HFFc6 (cell line): ENCODE measurements at regions not wholly inside any gene's neighbourhood (a gene's known extent, or its start where the extent isn't known, plus 50 kb on each side); places are given as distances from the start of the nearest gene placed in this dataset.

Experiments
- DNase-seq: peaks from one replicate; pipeline ENCODE4 v3.0.0-alpha.2; 2018
- H3K27ac Mint-ChIP-seq: 2 replicates; pipeline ENCODE4 v1.8.0; 2020; ENCODE audit warnings: mild to moderate bottlenecking, mixed read lengths
- H3K27me3 Mint-ChIP-seq: 2 replicates; pipeline ENCODE4 v1.8.0; 2021; ENCODE audit warnings: mild to moderate bottlenecking, moderate library complexity, mixed read lengths; ENCODE audit not compliant: insufficient read depth
- H3K36me3 Mint-ChIP-seq: 2 replicates; pipeline ENCODE4 v1.8.0; 2021; ENCODE audit warnings: low read depth, mixed read lengths
- H3K4me1 Mint-ChIP-seq: 2 replicates; pipeline ENCODE4 v1.8.0; 2020; ENCODE audit warnings: low read depth, mixed read lengths
- H3K4me3 Mint-ChIP-seq: 2 replicates; pipeline ENCODE4 v1.8.0; 2020; ENCODE audit warnings: mild to moderate bottlenecking, moderate library complexity, mixed read lengths
- H3K9me3 Mint-ChIP-seq: 2 replicates; pipeline ENCODE4 v1.8.0; 2020; ENCODE audit warnings: mild to moderate bottlenecking, mixed read lengths
- TF ChIP-seq, protein P1 (sequence below): fragments of 200-600 bp; sonication (generic); IDR thresholded peaks from 2 replicates; pipeline ENCODE4 v1.5.0; 2021; ENCODE audit warnings: antibody characterized with exemption, mild to moderate bottlenecking

DNA sequence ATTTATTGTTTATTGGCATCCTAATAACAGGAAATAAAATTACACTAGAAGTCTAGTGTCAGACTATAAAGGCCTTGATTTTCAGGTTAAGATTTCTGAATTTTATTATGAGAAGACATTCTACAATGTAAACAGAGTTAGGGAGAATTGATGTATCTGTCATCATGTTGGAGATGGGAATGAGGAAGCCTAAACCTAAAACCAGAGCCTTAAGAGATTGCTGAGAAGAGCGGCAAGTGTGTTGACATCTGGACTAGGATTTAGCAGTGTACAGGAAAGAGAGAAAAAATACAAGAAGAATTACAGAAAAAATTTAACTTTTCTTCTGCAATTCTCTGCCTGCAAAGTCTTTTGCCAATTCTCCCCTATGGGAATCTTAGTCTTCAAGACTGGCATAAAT, 525.5 kb downstream of the NR2F1-AS1 start:
- TF ChIP-seq, protein P1, sequence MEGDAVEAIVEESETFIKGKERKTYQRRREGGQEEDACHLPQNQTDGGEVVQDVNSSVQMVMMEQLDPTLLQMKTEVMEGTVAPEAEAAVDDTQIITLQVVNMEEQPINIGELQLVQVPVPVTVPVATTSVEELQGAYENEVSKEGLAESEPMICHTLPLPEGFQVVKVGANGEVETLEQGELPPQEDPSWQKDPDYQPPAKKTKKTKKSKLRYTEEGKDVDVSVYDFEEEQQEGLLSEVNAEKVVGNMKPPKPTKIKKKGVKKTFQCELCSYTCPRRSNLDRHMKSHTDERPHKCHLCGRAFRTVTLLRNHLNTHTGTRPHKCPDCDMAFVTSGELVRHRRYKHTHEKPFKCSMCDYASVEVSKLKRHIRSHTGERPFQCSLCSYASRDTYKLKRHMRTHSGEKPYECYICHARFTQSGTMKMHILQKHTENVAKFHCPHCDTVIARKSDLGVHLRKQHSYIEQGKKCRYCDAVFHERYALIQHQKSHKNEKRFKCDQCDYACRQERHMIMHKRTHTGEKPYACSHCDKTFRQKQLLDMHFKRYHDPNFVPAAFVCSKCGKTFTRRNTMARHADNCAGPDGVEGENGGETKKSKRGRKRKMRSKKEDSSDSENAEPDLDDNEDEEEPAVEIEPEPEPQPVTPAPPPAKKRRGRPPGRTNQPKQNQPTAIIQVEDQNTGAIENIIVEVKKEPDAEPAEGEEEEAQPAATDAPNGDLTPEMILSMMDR, result no peak
- H3K9me3 Mint-ChIP-seq, result no peaks in the 10 kb centered on the region
- H3K4me3 Mint-ChIP-seq, result no peak overlapping the region
- H3K27ac Mint-ChIP-seq, result no peak overlapping the region
- peaks cover 44% of the 10 kb centered on the region for H3K4me1 Mint-ChIP-seq
- DNase-seq, result no peak
- peaks cover 7% of the 10 kb centered on the region; the same call in 1 of the 2 replicates for H3K36me3 Mint-ChIP-seq
- H3K27me3 Mint-ChIP-seq, result peaks cover 4% of the 10 kb centered on the region; the same call in 1 of the 2 replicates

DNA sequence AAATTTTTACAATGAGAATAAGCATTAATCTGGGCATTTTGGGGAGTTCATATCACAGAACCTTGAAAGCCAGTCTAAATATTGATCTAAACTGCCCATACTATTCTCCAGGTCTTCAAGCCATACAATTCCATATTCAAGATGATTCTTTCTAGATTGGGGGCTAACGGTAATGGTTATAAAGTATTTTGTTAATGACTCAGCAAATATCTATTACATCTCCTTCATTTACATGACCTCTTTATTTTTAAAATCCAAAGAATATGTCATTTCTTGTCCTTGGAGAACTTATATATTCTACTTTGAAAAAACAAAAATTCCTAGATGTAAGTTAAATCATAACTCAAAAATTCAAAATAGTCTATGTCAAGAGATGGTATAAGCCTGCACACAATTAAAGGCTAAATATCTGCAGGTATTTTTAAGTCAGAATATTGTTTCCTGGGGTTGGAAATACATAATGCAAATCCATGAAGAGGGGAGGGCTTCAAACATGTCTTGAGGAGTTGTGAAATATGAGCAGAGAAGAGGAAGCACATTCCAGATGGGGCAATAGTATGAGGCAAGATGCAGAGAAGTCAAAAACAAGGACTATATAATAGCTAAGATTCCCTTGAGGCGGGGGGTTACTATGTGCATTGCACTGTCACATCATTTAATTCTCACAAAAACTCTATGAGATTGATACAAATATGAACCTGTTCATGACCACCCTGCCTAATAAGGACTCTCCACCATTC, 526.4 kb downstream of the NR2F1-AS1 start:
- Mint-ChIP-seq H3K4me1 (peaks cover 43% of the 10 kb centered on the region), H3K9me3 (no peaks in the 10 kb centered on the region), H3K27me3 (peaks cover 4% of the 10 kb centered on the region; the same call in 1 of the 2 replicates), H3K27ac (no peak overlapping the region), H3K4me3 (no peak overlapping the region), H3K36me3 (peaks cover 7% of the 10 kb centered on the region; the same call in 1 of the 2 replicates)
- TF ChIP-seq, protein P1, result no peak
- DNase-seq, result no peak

GRCh38 chr5:93053825-93054224, 527.2 kb downstream of the NR2F1-AS1 start:
- Mint-ChIP-seq H3K27ac (no peak overlapping the region), H3K27me3 (peaks cover 4% of the 10 kb centered on the region; the same call in 1 of the 2 replicates), H3K4me1 (peaks cover 35% of the 10 kb centered on the region), H3K36me3 (peaks cover 7% of the 10 kb centered on the region; the same call in 1 of the 2 replicates), H3K4me3 (no peak overlapping the region), H3K9me3 (no peaks in the 10 kb centered on the region)
- TF ChIP-seq, protein P1, result no peak
- DNase-seq, result no peak

DNA sequence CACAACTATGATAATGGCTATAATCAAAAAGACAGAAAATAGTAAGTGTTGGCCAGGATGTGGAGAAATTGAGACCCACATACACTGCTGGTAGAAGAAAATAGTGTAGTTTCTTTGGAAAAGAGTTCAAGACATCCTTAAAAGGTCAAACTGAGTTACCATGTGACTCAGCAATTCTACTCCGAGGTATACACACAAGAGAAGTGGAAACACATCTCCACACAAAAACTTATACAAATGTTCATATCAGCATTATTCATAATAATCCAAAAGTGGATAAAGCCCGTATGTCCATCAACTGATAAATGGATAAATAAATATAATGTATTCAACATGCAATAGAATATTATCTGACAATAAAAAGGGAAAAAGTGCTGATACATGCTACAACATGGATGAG, 532.2 kb downstream of the NR2F1-AS1 start:
- no peak overlapping the region for H3K27ac Mint-ChIP-seq
- H3K27me3 Mint-ChIP-seq, result no peaks in the 10 kb centered on the region

DNA sequence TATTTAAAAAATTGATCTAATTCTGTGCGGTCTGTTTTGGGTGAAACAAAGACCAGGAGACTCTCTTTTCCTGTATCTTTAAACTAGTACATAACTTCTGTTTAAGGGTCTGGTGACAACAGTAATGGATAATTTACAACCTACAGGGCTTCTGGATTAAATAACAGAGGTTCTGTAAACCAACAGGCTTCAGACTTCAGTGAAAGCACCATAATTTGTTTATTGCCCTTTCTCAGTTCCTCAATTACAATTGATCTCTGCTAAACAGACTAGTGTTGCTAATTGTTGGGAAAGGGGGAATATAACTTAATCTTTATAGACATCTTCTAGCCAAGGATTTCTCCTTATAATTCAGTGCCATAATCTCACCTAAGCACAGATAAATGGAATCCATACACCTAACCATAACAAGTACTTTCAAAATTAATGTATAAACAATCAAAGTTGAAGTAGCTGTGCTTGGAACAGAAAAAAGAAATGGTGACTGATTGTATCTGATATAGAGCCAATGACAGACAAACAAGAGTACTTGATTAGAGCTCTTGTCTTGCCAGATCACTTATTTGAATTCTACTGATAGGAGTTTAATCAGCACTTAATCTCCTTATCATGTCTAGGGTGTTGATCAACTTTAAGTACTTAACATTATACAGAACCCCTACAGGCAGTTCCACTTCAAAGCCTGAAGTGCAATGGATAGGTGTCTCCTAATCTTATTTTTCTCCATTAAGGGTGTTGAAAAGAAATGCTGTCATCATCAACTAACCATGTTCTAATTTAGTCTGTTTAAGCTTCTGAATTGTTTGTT, 536.0 kb downstream of the NR2F1-AS1 start:
- TF ChIP-seq, protein P1, result no peak
- Mint-ChIP-seq H3K9me3 (no peaks in the 10 kb centered on the region), H3K4me3 (no peak overlapping the region), H3K4me1 (no peaks in the 10 kb centered on the region; the same call in 1 of the 2 replicates), H3K36me3 (no peaks in the 10 kb centered on the region), H3K27ac (no peak overlapping the region), H3K27me3 (no peaks in the 10 kb centered on the region)
- DNase-seq, result no peak

More for the DNA sequence above, 532.2 kb downstream of the NR2F1-AS1 start:
- DNase-seq, result no peak
- H3K9me3 Mint-ChIP-seq, result no peaks in the 10 kb centered on the region
- H3K4me1 Mint-ChIP-seq, result peaks cover 4% of the 10 kb centered on the region
- no peak overlapping the region for H3K4me3 Mint-ChIP-seq
- no peaks in the 10 kb centered on the region for H3K36me3 Mint-ChIP-seq
- TF ChIP-seq, protein P1, result no peak
